Ishikawa (cell line): ENCODE measurements at regions not wholly inside any gene's neighbourhood (a gene's known extent, or its start where the extent isn't known, plus 50 kb on each side); places are given as distances from the start of the nearest gene placed in this dataset.

ENCODE experiments used
- CEBPB ChIP-seq: IDR thresholded peaks from 2 replicates; pipeline ENCODE4 v1.6.1; 2012
- CREB1 ChIP-seq: IDR thresholded peaks from 2 replicates; pipeline ENCODE4 v1.6.1; 2012; ENCODE audit warnings: low read depth
- EGR1 ChIP-seq: IDR thresholded peaks from 2 replicates; pipeline ENCODE4 v1.6.1; 2012
- EP300 ChIP-seq: IDR thresholded peaks from 2 replicates; pipeline ENCODE4 v1.6.1; 2012; ENCODE audit warnings: borderline replicate concordance
- FOXM1 ChIP-seq: IDR thresholded peaks from 2 replicates; pipeline ENCODE4 v1.6.1; 2012; ENCODE audit warnings: low read depth, borderline replicate concordance
- NFIC ChIP-seq: IDR thresholded peaks from 2 replicates; pipeline ENCODE4 v1.6.1; 2012
- RAD21 ChIP-seq: IDR thresholded peaks from 2 replicates; pipeline ENCODE4 v1.6.1; 2012; ENCODE audit warnings: low read depth
- TAF1 ChIP-seq: IDR thresholded peaks from 2 replicates; pipeline ENCODE4 v1.6.1; 2012; ENCODE audit warnings: low read depth, mild to moderate bottlenecking
- TCF12 ChIP-seq: IDR thresholded peaks from 2 replicates; pipeline ENCODE4 v1.6.1; 2012; ENCODE audit warnings: low read depth
- TEAD4 ChIP-seq: IDR thresholded peaks from 2 replicates; pipeline ENCODE4 v1.6.1; 2012
- YY1 ChIP-seq: IDR thresholded peaks from 2 replicates; pipeline ENCODE4 v1.6.1; 2012; ENCODE audit warnings: low read depth
- ZBTB7A ChIP-seq: IDR thresholded peaks from 2 replicates; pipeline ENCODE4 v1.6.1; 2012; ENCODE audit warnings: low read depth
- TF ChIP-seq, protein P1 (sequence below): IDR thresholded peaks from 2 replicates; pipeline ENCODE4 v1.6.1; 2012; ENCODE audit warnings: low read depth, mild to moderate bottlenecking
- TF ChIP-seq, protein P2 (sequence below): IDR thresholded peaks from 2 replicates; pipeline ENCODE4 v1.6.1; 2012
- TF ChIP-seq, protein P3 (sequence below): IDR thresholded peaks from 2 replicates; pipeline ENCODE4 v1.6.1; 2012

DNA sequence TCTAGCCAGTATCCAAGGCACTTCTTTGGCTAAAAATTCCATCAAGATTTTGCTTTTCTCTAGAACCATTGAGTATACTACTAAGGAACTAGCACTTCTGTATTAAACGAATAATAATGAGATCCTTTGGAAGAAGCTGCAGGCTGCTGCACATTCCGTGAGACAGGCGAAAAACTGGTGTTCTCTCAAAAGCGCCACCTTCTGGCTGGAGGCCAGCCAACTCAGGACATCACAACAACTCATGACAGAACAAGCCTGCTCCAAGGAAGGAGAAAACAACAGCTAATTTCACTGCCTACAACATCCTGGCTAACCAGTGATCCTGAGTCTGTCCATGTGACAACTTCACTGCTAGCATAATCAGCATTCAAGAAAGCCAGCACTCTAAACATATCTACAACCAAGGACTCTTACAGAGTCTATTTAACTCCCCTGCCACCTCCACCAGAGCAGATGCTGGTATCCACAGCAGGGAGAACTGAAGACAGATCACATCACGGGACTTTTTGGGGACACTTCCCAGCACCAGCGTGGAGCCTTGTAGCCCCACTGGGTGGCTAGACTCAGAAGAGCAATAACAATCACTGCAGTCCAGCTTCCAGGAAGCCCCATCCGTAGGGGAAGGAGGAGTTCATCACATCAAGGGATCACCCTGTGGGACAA lies 150.5 kb downstream of the YTHDC2 start:
- TF ChIP-seq TEAD4 (no peak), FOXM1 (no peak), RAD21 (peak; percentile 23; the same call in 1 of the 2 replicates), NFIC (peak; percentile 61)

DNA sequence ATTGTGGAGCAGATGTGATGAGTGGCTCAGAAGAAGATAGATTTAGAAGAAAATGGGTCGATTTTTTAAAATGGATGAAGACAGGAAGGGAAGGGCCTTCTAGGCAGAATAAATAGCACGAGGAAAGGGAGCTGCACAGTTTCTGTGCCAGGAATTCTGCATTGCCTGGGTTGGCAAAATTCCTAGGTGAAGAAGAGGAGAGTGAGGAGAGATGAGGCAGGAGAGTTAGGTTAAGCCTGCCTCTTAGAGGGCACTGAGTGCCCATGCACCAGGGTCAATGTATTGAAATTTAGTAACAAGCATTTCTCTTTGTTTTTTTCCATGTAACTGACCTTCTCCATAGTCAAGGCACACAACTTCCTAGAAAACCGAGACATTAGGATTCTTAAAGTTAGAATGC lies 159.5 kb downstream of the YTHDC2 start:
- TF ChIP-seq CEBPB = no peak
- no peak for TF ChIP-seq TAF1
- TF ChIP-seq, protein P1, sequence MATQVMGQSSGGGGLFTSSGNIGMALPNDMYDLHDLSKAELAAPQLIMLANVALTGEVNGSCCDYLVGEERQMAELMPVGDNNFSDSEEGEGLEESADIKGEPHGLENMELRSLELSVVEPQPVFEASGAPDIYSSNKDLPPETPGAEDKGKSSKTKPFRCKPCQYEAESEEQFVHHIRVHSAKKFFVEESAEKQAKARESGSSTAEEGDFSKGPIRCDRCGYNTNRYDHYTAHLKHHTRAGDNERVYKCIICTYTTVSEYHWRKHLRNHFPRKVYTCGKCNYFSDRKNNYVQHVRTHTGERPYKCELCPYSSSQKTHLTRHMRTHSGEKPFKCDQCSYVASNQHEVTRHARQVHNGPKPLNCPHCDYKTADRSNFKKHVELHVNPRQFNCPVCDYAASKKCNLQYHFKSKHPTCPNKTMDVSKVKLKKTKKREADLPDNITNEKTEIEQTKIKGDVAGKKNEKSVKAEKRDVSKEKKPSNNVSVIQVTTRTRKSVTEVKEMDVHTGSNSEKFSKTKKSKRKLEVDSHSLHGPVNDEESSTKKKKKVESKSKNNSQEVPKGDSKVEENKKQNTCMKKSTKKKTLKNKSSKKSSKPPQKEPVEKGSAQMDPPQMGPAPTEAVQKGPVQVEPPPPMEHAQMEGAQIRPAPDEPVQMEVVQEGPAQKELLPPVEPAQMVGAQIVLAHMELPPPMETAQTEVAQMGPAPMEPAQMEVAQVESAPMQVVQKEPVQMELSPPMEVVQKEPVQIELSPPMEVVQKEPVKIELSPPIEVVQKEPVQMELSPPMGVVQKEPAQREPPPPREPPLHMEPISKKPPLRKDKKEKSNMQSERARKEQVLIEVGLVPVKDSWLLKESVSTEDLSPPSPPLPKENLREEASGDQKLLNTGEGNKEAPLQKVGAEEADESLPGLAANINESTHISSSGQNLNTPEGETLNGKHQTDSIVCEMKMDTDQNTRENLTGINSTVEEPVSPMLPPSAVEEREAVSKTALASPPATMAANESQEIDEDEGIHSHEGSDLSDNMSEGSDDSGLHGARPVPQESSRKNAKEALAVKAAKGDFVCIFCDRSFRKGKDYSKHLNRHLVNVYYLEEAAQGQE = no peak
- TF ChIP-seq EP300 = no peak
- TF ChIP-seq CREB1 = no peak
- TF ChIP-seq, protein P2, sequence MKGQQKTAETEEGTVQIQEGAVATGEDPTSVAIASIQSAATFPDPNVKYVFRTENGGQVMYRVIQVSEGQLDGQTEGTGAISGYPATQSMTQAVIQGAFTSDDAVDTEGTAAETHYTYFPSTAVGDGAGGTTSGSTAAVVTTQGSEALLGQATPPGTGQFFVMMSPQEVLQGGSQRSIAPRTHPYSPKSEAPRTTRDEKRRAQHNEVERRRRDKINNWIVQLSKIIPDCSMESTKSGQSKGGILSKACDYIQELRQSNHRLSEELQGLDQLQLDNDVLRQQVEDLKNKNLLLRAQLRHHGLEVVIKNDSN = no peak
- TF ChIP-seq, protein P3, sequence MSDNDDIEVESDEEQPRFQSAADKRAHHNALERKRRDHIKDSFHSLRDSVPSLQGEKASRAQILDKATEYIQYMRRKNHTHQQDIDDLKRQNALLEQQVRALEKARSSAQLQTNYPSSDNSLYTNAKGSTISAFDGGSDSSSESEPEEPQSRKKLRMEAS = no peak
- TF ChIP-seq TCF12 = no peak
- no peak for TF ChIP-seq TEAD4
- no peak for TF ChIP-seq ZBTB7A
- TF ChIP-seq RAD21 = no peak
- TF ChIP-seq EGR1 = no peak
- TF ChIP-seq NFIC = no peak
- no peak for TF ChIP-seq YY1
- no peak for TF ChIP-seq FOXM1

DNA sequence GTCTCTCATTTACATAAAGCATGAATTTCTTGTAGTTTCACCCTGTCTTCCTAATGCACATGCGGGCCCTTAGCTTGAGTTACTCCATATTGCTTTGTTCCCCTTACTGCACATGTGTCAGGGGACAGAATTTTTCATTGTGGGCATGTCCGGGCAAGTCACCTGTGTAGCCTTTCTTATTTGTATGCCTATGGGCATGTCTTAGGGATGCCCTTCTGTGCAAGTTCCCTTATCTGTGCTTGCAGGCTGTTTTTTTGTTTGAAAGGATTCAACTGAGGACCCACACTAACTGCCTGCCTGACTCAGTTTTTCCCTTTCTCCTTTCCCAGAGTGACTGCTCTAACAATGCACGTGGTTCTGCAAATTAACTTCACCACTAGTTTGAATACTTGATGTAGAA lies 161.7 kb downstream of the YTHDC2 start:
- TF ChIP-seq EP300 (no peak), TAF1 (no peak), YY1 (no peak), CREB1 (no peak), CEBPB (no peak), FOXM1 (no peak)
- TF ChIP-seq, protein P3 = no peak

DNA sequence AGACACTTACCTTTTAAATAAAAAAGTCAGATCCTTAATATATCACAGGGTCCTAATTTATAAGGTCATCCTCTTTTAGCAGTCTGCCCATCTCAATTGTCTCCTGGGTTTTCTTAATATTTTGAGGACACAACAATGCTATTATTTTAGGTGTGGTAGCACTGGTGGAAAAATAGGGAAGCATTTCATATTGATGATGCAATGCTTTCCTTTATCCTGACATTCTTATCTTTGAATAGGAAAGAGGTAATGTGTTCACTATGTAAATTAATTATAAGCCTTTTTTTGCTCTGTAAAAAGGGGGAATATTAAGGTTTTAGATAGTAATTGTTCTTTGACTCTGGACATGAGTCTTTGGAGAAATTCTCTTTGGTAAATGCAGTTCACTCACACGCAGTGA lies 164.7 kb downstream of the YTHDC2 start:
- TF ChIP-seq, protein P1 = no peak
- TF ChIP-seq YY1 = no peak
- no peak for TF ChIP-seq RAD21
- TF ChIP-seq EGR1 = no peak
- no peak for TF ChIP-seq FOXM1
- TF ChIP-seq, protein P3 = no peak
- TF ChIP-seq CREB1 = no peak
- TF ChIP-seq EP300 = no peak
- TF ChIP-seq NFIC = no peak
- TF ChIP-seq TAF1 = no peak
- no peak for TF ChIP-seq ZBTB7A
- TF ChIP-seq CEBPB = no peak
- no peak for TF ChIP-seq TEAD4
- no peak for TF ChIP-seq TCF12
- TF ChIP-seq, protein P2 = no peak

DNA sequence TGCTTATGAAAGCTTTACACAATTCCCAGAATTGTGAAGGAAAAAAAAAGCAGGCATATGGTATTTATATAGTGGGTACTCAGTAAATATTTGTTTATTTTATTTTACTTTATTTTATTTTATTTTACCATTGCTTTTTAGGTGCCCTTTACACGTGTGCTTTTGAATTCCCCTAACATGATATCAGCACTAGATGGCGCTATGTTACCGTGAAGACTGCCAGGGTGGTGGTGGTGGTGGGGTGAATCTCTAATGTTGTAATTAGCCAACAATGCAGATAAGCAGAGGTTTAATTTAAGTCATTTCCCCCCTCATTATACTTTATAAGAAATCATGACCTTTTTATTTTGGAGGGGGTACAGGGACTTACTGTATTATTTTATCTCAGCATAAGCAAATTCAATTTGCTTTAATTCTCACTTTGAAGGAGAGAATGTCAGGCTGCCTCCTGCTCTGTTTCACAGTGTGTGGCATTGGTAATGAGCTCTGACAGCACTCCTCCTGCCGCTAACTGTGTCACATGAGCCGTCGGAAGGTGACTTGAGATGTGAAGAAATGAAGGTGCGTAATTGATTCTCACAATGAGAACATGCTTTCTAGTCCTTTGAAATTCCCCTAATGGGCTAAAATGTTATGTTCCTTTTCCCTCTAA lies 165.6 kb downstream of the YTHDC2 start:
- no peak for TF ChIP-seq FOXM1
- no peak for TF ChIP-seq TCF12
- 0 out of 2 replicates have a peak, but pooled peaks have one; percentile 7 for TF ChIP-seq TEAD4
- no peak for TF ChIP-seq TAF1
- peak; percentile 93 for TF ChIP-seq RAD21
- TF ChIP-seq, protein P1 = no peak
- no peak for TF ChIP-seq ZBTB7A
